Ishikawa (cell line): ENCODE measurements at regions not wholly inside any gene's neighbourhood (a gene's known extent, or its start where the extent isn't known, plus 50 kb on each side); places are given as distances from the start of the nearest gene placed in this dataset.

Experiments
- CEBPB ChIP-seq: IDR thresholded peaks from 2 replicates; pipeline ENCODE4 v1.6.1; 2012
- CREB1 ChIP-seq: IDR thresholded peaks from 2 replicates; pipeline ENCODE4 v1.6.1; 2012; ENCODE audit warnings: low read depth
- EGR1 ChIP-seq: IDR thresholded peaks from 2 replicates; pipeline ENCODE4 v1.6.1; 2012
- EP300 ChIP-seq: IDR thresholded peaks from 2 replicates; pipeline ENCODE4 v1.6.1; 2012; ENCODE audit warnings: borderline replicate concordance
- FOXM1 ChIP-seq: IDR thresholded peaks from 2 replicates; pipeline ENCODE4 v1.6.1; 2012; ENCODE audit warnings: low read depth, borderline replicate concordance
- MAX ChIP-seq: IDR thresholded peaks from 2 replicates; pipeline ENCODE4 v1.6.1; 2012
- NFIC ChIP-seq: IDR thresholded peaks from 2 replicates; pipeline ENCODE4 v1.6.1; 2012
- RAD21 ChIP-seq: IDR thresholded peaks from 2 replicates; pipeline ENCODE4 v1.6.1; 2012; ENCODE audit warnings: low read depth
- REST ChIP-seq: IDR thresholded peaks from 2 replicates; pipeline ENCODE4 v1.6.1; 2012; ENCODE audit warnings: low read depth, mild to moderate bottlenecking
- TAF1 ChIP-seq: IDR thresholded peaks from 2 replicates; pipeline ENCODE4 v1.6.1; 2012; ENCODE audit warnings: low read depth, mild to moderate bottlenecking
- TCF12 ChIP-seq: IDR thresholded peaks from 2 replicates; pipeline ENCODE4 v1.6.1; 2012; ENCODE audit warnings: low read depth
- TEAD4 ChIP-seq: IDR thresholded peaks from 2 replicates; pipeline ENCODE4 v1.6.1; 2012
- USF1 ChIP-seq: IDR thresholded peaks from 2 replicates; pipeline ENCODE4 v1.6.1; 2012
- YY1 ChIP-seq: IDR thresholded peaks from 2 replicates; pipeline ENCODE4 v1.6.1; 2012; ENCODE audit warnings: low read depth
- ZBTB7A ChIP-seq: IDR thresholded peaks from 2 replicates; pipeline ENCODE4 v1.6.1; 2012; ENCODE audit warnings: low read depth

GRCh38 chr18:76710646-76711520 is 111.5 kb upstream of the ZNF236 start:
- no peak for TF ChIP-seq TCF12
- no peak for TF ChIP-seq CREB1
- TF ChIP-seq YY1: no peak
- TF ChIP-seq EGR1: no peak
- no peak for TF ChIP-seq FOXM1
- no peak for TF ChIP-seq USF1
- TF ChIP-seq ZBTB7A: no peak
- TF ChIP-seq MAX: no peak
- TF ChIP-seq TEAD4: no peak
- TF ChIP-seq TAF1: no peak
- TF ChIP-seq EP300: no peak

GRCh38 chr18:76709659-76710645 is 112.4 kb upstream of the ZNF236 start:
- no peak for TF ChIP-seq YY1
- no peak for TF ChIP-seq ZBTB7A
- peak; percentile 100 for TF ChIP-seq RAD21
- TF ChIP-seq TCF12: no peak
- TF ChIP-seq REST: no peak
- TF ChIP-seq CREB1: no peak
- TF ChIP-seq CEBPB: no peak
- 0 out of 2 replicates have a peak, but pooled peaks have one; percentile 15 for TF ChIP-seq USF1

DNA sequence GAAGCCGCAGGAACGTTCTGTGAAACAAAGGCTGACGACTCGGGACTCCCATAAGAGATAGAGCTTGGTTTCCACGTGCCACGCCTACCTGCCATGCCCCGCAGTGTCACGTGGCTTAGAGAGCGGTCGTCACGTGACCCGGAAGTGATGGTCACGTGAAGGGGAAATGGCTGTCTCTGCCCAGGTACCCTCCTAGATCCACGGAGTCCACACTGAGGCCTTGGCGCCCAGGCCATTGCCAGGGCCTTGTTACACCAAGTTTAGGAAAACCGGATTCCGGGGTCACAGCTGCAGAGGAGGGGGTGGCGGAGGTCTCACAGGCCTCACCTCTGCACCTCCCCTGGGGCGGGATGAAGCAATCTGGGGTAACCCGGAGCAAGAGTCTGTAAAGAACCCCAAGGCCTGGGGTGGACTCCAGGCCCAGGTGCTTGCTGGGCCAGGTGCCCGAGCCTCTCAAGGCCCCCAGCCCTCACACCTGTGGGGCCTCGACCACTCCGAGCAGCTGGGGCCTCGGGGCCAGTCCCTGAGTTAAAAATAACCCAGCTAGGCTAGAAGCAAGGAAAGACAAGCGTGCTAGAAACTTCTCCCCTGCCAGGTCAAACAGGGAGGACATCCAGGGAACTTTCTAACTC is 113.5 kb upstream of the ZNF236 start:
- TF ChIP-seq ZBTB7A (no peak), USF1 (peak; percentile 62), EGR1 (no peak), NFIC (no peak), TEAD4 (no peak), EP300 (no peak)

DNA sequence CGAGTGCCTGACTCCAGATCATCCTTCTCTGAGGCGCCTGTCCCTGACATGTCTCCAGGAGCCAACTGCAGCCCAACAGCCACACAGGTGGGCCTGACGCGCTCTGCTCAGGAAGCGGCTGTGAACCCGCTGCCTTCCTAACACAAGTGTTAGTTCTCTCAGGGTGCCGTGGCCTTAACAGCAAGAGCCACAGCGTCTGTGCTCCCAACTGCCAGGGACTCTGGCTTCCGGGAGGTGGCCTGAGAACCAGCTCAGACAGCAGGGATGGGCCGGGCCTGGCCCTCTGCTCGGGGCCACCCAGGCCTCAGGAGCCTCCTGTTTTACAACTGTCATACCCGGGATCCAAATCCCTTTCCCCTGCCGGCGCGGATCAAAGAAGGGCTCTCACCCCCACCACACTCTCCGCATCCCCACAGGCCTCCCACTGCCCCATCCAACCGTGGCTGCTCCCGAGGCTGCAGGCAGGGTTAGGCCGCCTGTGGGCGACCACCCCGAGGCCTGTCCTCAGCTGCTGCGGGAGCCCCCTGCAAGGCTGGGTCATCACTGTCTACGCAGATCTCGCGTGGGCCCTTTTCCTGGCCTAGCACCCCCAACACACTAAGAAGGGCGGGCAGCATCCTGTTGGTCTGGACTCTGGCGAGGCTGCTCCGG is 114.2 kb upstream of the ZNF236 start:
- TF ChIP-seq RAD21: no peak
- no peak for TF ChIP-seq YY1
- no peak for TF ChIP-seq NFIC
- TF ChIP-seq REST: no peak
- no peak for TF ChIP-seq TEAD4
- TF ChIP-seq MAX: no peak
- TF ChIP-seq EP300: no peak
- no peak for TF ChIP-seq CREB1
- TF ChIP-seq TAF1: no peak
- TF ChIP-seq ZBTB7A: no peak
- TF ChIP-seq EGR1: no peak
- no peak for TF ChIP-seq FOXM1
- TF ChIP-seq USF1: no peak
- no peak for TF ChIP-seq CEBPB
- no peak for TF ChIP-seq TCF12
